ENCODE measurements at regions not wholly inside any gene's neighbourhood (a gene's known extent, or its start where the extent isn't known, plus 50 kb on each side); places are given as distances from the start of the nearest gene placed in this dataset.

- no peak for TF ChIP-seq CTCF (conservative IDR thresholded peaks at IDR 0.05; ENCODE audit: low read depth in 2 of 2)
- TF ChIP-seq ZNF114 (CRISPR knock-in tag; IDR thresholded peaks at IDR 0.05): no peak
- TF ChIP-seq EZH2 (IDR thresholded peaks at IDR 0.05; ENCODE audit: low read depth, unreplicated experiment): no peak
- no peak for TF ChIP-seq POLR2AphosphoS5 (IDR thresholded peaks at IDR 0.05; ENCODE audit: low read depth)
- TF ChIP-seq REST (IDR thresholded peaks at IDR 0.05; ENCODE audit: unreplicated experiment): no peak
- no peak for TF ChIP-seq JUNB (IDR thresholded peaks at IDR 0.05; ENCODE audit: unreplicated experiment)
- TF ChIP-seq EZH2phosphoT487 (IDR thresholded peaks at IDR 0.05; ENCODE audit: unreplicated experiment): no peak
- TF ChIP-seq CREB1 (CRISPR knock-in tag; IDR thresholded peaks at IDR 0.05; ENCODE audit: low read depth): no peak
- no peak for TF ChIP-seq STAT1 (IDR thresholded peaks at IDR 0.05; ENCODE audit: unreplicated experiment)
- TF ChIP-seq ZNF331 (CRISPR knock-in tag; IDR thresholded peaks at IDR 0.05; ENCODE audit: low read depth): no peak
- TF ChIP-seq ETS1 (IDR thresholded peaks at IDR 0.05): no peak
- TF ChIP-seq ZNF462 (CRISPR knock-in tag; IDR thresholded peaks at IDR 0.05): no peak
- TF ChIP-seq NANOG (IDR thresholded peaks at IDR 0.05; ENCODE audit: borderline replicate concordance): no peak
Observed at GRCh38 chr3:116951610-116952009, 242.0 kb downstream of the TUSC7 start.

Measured in GM23338 (cell line).